HG03175 (cell line): ENCODE measurements at regions not wholly inside any gene's neighbourhood (a gene's known extent, or its start where the extent isn't known, plus 50 kb on each side); places are given as distances from the start of the nearest gene placed in this dataset.

ENCODE experiments used
- ATAC-seq: cut with Tn5 transposase; IDR thresholded peaks from one replicate; pipeline ENCODE4 v1.9.1; 2021; ENCODE audit warnings: mild to moderate bottlenecking, moderate library complexity; ENCODE audit not compliant: unreplicated experiment

- no peak for ATAC-seq
Observed at GRCh38 chr15:96878129-96878528, 547.6 kb downstream of the NR2F2 start.

- ATAC-seq, result no peak
Observed at GRCh38 chr15:96882121-96882772, 551.7 kb downstream of the NR2F2 start.

GRCh38 chr15:96887730-96888129 is 557.2 kb downstream of the NR2F2 start:
- no peak for ATAC-seq

GRCh38 chr15:96888764-96889163 is 558.3 kb downstream of the NR2F2 start:
- ATAC-seq, result no peak

- no peak for ATAC-seq
Observed at GRCh38 chr15:96889734-96890480, 559.4 kb downstream of the NR2F2 start.

GRCh38 chr15:96891046-96891445 is 560.5 kb downstream of the NR2F2 start:
- no peak for ATAC-seq

- no peak for ATAC-seq
Observed at GRCh38 chr15:96893159-96893906, 562.8 kb downstream of the NR2F2 start.

GRCh38 chr15:96894659-96895058 is 564.2 kb downstream of the NR2F2 start:
- no peak for ATAC-seq

GRCh38 chr15:96896766-96897165 is 566.3 kb downstream of the NR2F2 start:
- no peak for ATAC-seq

- ATAC-seq, result no peak
Observed at GRCh38 chr15:96914081-96914480, 583.6 kb downstream of the NR2F2 start.

- no peak for ATAC-seq
Observed at GRCh38 chr15:96916750-96917149, 586.2 kb downstream of the NR2F2 start.

- no peak for ATAC-seq
Observed at GRCh38 chr15:96924570-96924969, 594.1 kb downstream of the NR2F2 start.

GRCh38 chr15:96947296-96948229 is 617.1 kb downstream of the NR2F2 start:
- no peak for ATAC-seq

- no peak for ATAC-seq
Observed at GRCh38 chr15:96948981-96949380, 618.5 kb downstream of the NR2F2 start.

GRCh38 chr15:96958721-96959120 is 628.2 kb downstream of the NR2F2 start:
- no peak for ATAC-seq

- ATAC-seq, result no peak
Observed at GRCh38 chr15:96959501-96959900, 629.0 kb downstream of the NR2F2 start.

GRCh38 chr15:96960711-96961480 is 630.4 kb downstream of the NR2F2 start:
- ATAC-seq, result no peak

GRCh38 chr15:96966554-96966953 is 636.1 kb downstream of the NR2F2 start:
- ATAC-seq, result no peak

- no peak for ATAC-seq
Observed at GRCh38 chr15:96969732-96970710, 639.5 kb downstream of the NR2F2 start.
